ENCODE measurements at regions not wholly inside any gene's neighbourhood (a gene's known extent, or its start where the extent isn't known, plus 50 kb on each side); places are given as distances from the start of the nearest gene placed in this dataset.

DNA sequence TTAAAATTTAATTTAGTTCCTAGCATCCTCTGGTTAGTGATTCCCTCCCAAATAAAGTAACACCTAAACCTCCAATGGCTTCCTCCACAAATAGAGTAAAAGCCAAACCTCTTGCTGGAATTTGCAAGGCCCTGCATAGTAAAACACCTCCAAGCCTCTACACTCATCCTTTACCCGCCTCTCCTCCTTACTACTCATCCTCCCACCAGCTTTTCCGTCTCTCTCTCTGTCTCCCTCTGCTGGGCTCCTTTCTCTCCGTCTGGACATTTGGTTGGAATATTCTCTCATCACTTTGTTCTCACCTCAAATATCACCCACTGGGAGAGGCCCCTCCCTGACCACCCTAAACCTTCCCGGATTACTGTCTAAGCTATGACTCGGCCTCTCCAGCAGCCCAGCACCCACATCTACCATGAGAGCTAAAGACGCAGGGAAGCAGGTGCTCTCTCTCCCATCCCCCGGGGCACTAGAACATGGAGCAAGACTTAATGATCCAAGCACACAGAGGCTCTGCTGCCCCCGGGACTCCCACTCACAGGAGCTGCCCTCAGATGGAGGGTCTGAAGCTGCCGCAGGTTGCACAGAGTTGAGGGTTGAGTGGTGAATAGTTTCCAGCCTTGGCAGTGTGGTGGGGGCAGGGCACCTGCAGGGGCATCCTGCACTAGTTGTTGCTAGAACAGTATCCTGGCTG is 167.2 kb downstream of the FBXO15 start:
- TF ChIP-seq CTCF (conservative IDR thresholded peaks at IDR 0.05; ENCODE audit: low read depth, low read length) = peak; percentile 69
- no peak for TF ChIP-seq EZH2 (IDR thresholded peaks at IDR 0.05; ENCODE audit: borderline replicate concordance, low read depth, low read length, poor library complexity, severe bottlenecking)

All from A673 (cell line).